ENCODE measurements at regions not wholly inside any gene's neighbourhood (a gene's known extent, or its start where the extent isn't known, plus 50 kb on each side); places are given as distances from the start of the nearest gene placed in this dataset.
"Not testable (repeated sequence)": the region's sequence is repeated elsewhere in the genome, so short reads cannot be mapped to it uniquely, and the experiment has no call there.

- no peak for DNase-seq (ENCODE audit: low read depth, low spot score)
Observed at GRCh38 chr9:78962156-78962555, 609.6 kb upstream of the TLE4 start.

- no peak for DNase-seq (ENCODE audit: low read depth, low spot score)
Observed at GRCh38 chr9:78963911-78964310, 607.9 kb upstream of the TLE4 start.

- no peak for DNase-seq (ENCODE audit: low read depth, low spot score)
Observed at GRCh38 chr9:78967596-78968217, 604.1 kb upstream of the TLE4 start.

GRCh38 chr9:78970375-78970774 is 601.4 kb upstream of the TLE4 start:
- DNase-seq (ENCODE audit: low read depth, low spot score) = no peak

GRCh38 chr9:78971540-78971939 is 600.2 kb upstream of the TLE4 start:
- DNase-seq (ENCODE audit: low read depth, low spot score) = no peak

GRCh38 chr9:78972303-78972999 is 599.3 kb upstream of the TLE4 start:
- no peak for DNase-seq (ENCODE audit: low read depth, low spot score)

- no peak for DNase-seq (ENCODE audit: low read depth, low spot score)
Observed at GRCh38 chr9:78973907-78974306, 597.9 kb upstream of the TLE4 start.

- DNase-seq (ENCODE audit: low read depth, low spot score) = no peak
Observed at GRCh38 chr9:78982849-78983248, 588.9 kb upstream of the TLE4 start.

- DNase-seq (ENCODE audit: low read depth, low spot score) = no peak
Observed at GRCh38 chr9:78985084-78985738, 586.6 kb upstream of the TLE4 start.

GRCh38 chr9:78986446-78986845 is 585.3 kb upstream of the TLE4 start:
- DNase-seq (ENCODE audit: low read depth, low spot score) = no peak

GRCh38 chr9:78989031-78989658 is 582.6 kb upstream of the TLE4 start:
- DNase-seq (ENCODE audit: low read depth, low spot score) = no peak

- no peak for DNase-seq (ENCODE audit: low read depth, low spot score)
Observed at GRCh38 chr9:78994471-78994870, 577.3 kb upstream of the TLE4 start.

GRCh38 chr9:78994974-78995373 is 576.8 kb upstream of the TLE4 start:
- DNase-seq (ENCODE audit: low read depth, low spot score) = not testable (repeated sequence)

GRCh38 chr9:78997296-78997695 is 574.5 kb upstream of the TLE4 start:
- DNase-seq (ENCODE audit: low read depth, low spot score) = no peak

- no peak for DNase-seq (ENCODE audit: low read depth, low spot score)
Observed at GRCh38 chr9:79000230-79001002, 571.3 kb upstream of the TLE4 start.

- DNase-seq (ENCODE audit: low read depth, low spot score) = no peak
Observed at GRCh38 chr9:79001012-79001411, 570.8 kb upstream of the TLE4 start.

- DNase-seq (ENCODE audit: low read depth, low spot score) = no peak
Observed at GRCh38 chr9:79003514-79003913, 568.3 kb upstream of the TLE4 start.

GRCh38 chr9:79004032-79004431 is 567.7 kb upstream of the TLE4 start:
- no peak for DNase-seq (ENCODE audit: low read depth, low spot score)

GRCh38 chr9:79006546-79006945 is 565.2 kb upstream of the TLE4 start:
- no peak for DNase-seq (ENCODE audit: low read depth, low spot score)

- DNase-seq (ENCODE audit: low read depth, low spot score) = no peak
Observed at GRCh38 chr9:79007701-79008483, 563.9 kb upstream of the TLE4 start.

GRCh38 chr9:79008916-79009315 is 562.8 kb upstream of the TLE4 start:
- DNase-seq (ENCODE audit: low read depth, low spot score) = no peak

Data from activated naive CD8-positive, alpha-beta T cell treated with anti-CD3 and anti-CD28 coated beads, Interleukin-2, amount 50 U/mL, for 16 hours (primary cell).